Neural progenitor cell (in vitro differentiated cells): ENCODE measurements at regions not wholly inside any gene's neighbourhood (a gene's known extent, or its start where the extent isn't known, plus 50 kb on each side); places are given as distances from the start of the nearest gene placed in this dataset.
A peak's percentile ranks its signal among the peaks of the same experiment; 100 is the strongest.

Experiments
- DNase-seq: peaks from one replicate; pipeline ENCODE4 v3.0.0-alpha.2; 2016; ENCODE audit warnings: low spot score
- H2AFZ ChIP-seq: fragments of 200-600 bp; sonication (generic); replicated peaks from 2 replicates; pipeline ENCODE4 v1.6.1; 2016; ENCODE audit warnings: antibody characterized with exemption
- H3F3A ChIP-seq: fragments of 200-600 bp; sonication (generic); 2 replicates; pipeline ENCODE4 v1.6.1; 2016; ENCODE audit warnings: antibody characterized with exemption, low read depth
- H3K27ac ChIP-seq: fragments of 200-600 bp; sonication (generic); 2 replicates; pipeline ENCODE4 v1.5.1; 2016; ENCODE audit warnings: mild to moderate bottlenecking
- H3K27me3 ChIP-seq: fragments of 200-600 bp; sonication (generic); 2 replicates; pipeline ENCODE4 v1.6.1; 2016; ENCODE audit warnings: mild to moderate bottlenecking, moderate library complexity
- H3K36me3 ChIP-seq: fragments of 200-600 bp; sonication (generic); 2 replicates; pipeline ENCODE4 v1.5.1; 2016
- H3K4me1 ChIP-seq: fragments of 200-600 bp; sonication (generic); 2 replicates; pipeline ENCODE4 v1.6.1; 2016; ENCODE audit warnings: mixed run types
- H3K4me2 ChIP-seq: fragments of 200-600 bp; sonication (generic); 2 replicates; pipeline ENCODE4 v1.6.1; 2016
- H3K4me3 ChIP-seq: fragments of 200-600 bp; sonication (generic); 2 replicates; pipeline ENCODE4 v1.5.1; 2016
- H3K79me2 ChIP-seq: fragments of 200-600 bp; sonication (generic); 2 replicates; pipeline ENCODE4 v1.6.1; 2016; ENCODE audit warnings: low read depth
- H3K9ac ChIP-seq: fragments of 200-600 bp; sonication (generic); 2 replicates; pipeline ENCODE4 v1.6.1; 2016
- H3K9me3 ChIP-seq: fragments of 200-600 bp; sonication (generic); 2 replicates; pipeline ENCODE4 v1.5.1; 2016; ENCODE audit warnings: low read depth
- H4K20me1 ChIP-seq: fragments of 200-600 bp; sonication (generic); 2 replicates; pipeline ENCODE4 v1.6.1; 2016; ENCODE audit warnings: low read depth
- H3K27ac Mint-ChIP-seq: 3 replicates; pipeline ENCODE4 v1.8.0; 2021; ENCODE audit warnings: mixed read lengths
- H3K27me3 Mint-ChIP-seq: 2 replicates; pipeline ENCODE4 v1.8.0; 2022; ENCODE audit warnings: low read depth, mild to moderate bottlenecking, inconsistent platforms, moderate library complexity, mixed read lengths; ENCODE audit not compliant: insufficient read depth
- H3K36me3 Mint-ChIP-seq: 3 replicates; pipeline ENCODE4 v1.8.0; 2021; ENCODE audit warnings: mixed read lengths
- H3K4me1 Mint-ChIP-seq: 3 replicates; pipeline ENCODE4 v1.8.0; 2021; ENCODE audit warnings: mixed read lengths
- H3K4me3 Mint-ChIP-seq: 3 replicates; pipeline ENCODE4 v1.8.0; 2021; ENCODE audit warnings: mild to moderate bottlenecking, moderate library complexity, mixed read lengths
- H3K9me3 Mint-ChIP-seq: 3 replicates; pipeline ENCODE4 v1.8.0; 2020; ENCODE audit warnings: mixed read lengths
- CTCF ChIP-seq: fragments of 200-600 bp; sonication (generic); IDR thresholded peaks from 2 replicates; pipeline ENCODE4 v1.5.1; 2017; ENCODE audit warnings: antibody characterized with exemption, mild to moderate bottlenecking
- EZH2 ChIP-seq: fragments of 200-600 bp; sonication (generic); IDR thresholded peaks from 2 replicates; pipeline ENCODE4 v1.6.1; 2017; ENCODE audit warnings: antibody characterized with exemption, mild to moderate bottlenecking, moderate library complexity
- EZH2phosphoT487 ChIP-seq: fragments of 200-600 bp; sonication (generic); IDR thresholded peaks from 2 replicates; pipeline ENCODE4 v1.6.1; 2017; ENCODE audit warnings: antibody characterized with exemption

- Histone ChIP-seq H3K79me2 (no peaks in the 10 kb centered on the region), H3K4me3 (no peak overlapping the region), H3K27ac (no peak overlapping the region), H3K4me2 (no peak overlapping the region), H3K4me1 (no peaks in the 10 kb centered on the region), H4K20me1 (no peaks in the 10 kb centered on the region), H3K27me3 (no peaks in the 10 kb centered on the region), H3K9ac (no peak overlapping the region), H3F3A (no peaks in the 10 kb centered on the region), H3K36me3 (no peaks in the 10 kb centered on the region), H2AFZ (no peak overlapping the region), H3K9me3 (no peaks in the 10 kb centered on the region)
- Mint-ChIP-seq H3K36me3 (peaks cover 7% of the 10 kb centered on the region), H3K4me3 (no peak overlapping the region), H3K9me3 (peaks cover 19% of the 10 kb centered on the region), H3K27ac (no peak overlapping the region), H3K27me3 (peaks cover 2% of the 10 kb centered on the region), H3K4me1 (peaks cover 28% of the 10 kb centered on the region)
- no peak for DNase-seq
- no peak for TF ChIP-seq EZH2
- TF ChIP-seq CTCF: no peak
Measured at GRCh38 chr13:79999601-80000000, 341.3 kb downstream of the SPRY2 start.

- Mint-ChIP-seq H3K27ac (peak overlapping the region; percentile 34), H3K4me3 (no peak overlapping the region), H3K27me3 (peaks cover 2% of the 10 kb centered on the region), H3K4me1 (peaks cover 34% of the 10 kb centered on the region), H3K36me3 (peaks cover 7% of the 10 kb centered on the region), H3K9me3 (peaks cover 23% of the 10 kb centered on the region)
- Histone ChIP-seq H3K4me3 (no peak overlapping the region), H3K79me2 (no peaks in the 10 kb centered on the region), H3K27ac (no peak overlapping the region), H3K4me1 (peaks cover 4% of the 10 kb centered on the region), H3K36me3 (no peaks in the 10 kb centered on the region), H2AFZ (no peak overlapping the region), H4K20me1 (no peaks in the 10 kb centered on the region), H3K9ac (no peak overlapping the region), H3K27me3 (no peaks in the 10 kb centered on the region), H3F3A (no peaks in the 10 kb centered on the region), H3K4me2 (no peak overlapping the region), H3K9me3 (no peaks in the 10 kb centered on the region)
- DNase-seq: no peak
- no peak for TF ChIP-seq CTCF
- TF ChIP-seq EZH2phosphoT487: no peak
- TF ChIP-seq EZH2: no peak
Measured at GRCh38 chr13:79998381-79998880, 342.5 kb downstream of the SPRY2 start.

- no peak overlapping the region for H3K27ac ChIP-seq
- H2AFZ ChIP-seq: no peak overlapping the region
- no peaks in the 10 kb centered on the region for H3F3A ChIP-seq
- H3K27me3 ChIP-seq: no peaks in the 10 kb centered on the region
- H3K79me2 ChIP-seq: no peaks in the 10 kb centered on the region
- no peak overlapping the region for H3K4me3 ChIP-seq
- Mint-ChIP-seq H3K27me3 (peaks cover 2% of the 10 kb centered on the region), H3K4me3 (no peak overlapping the region), H3K36me3 (peaks cover 7% of the 10 kb centered on the region), H3K4me1 (peaks cover 29% of the 10 kb centered on the region), H3K27ac (no peak overlapping the region), H3K9me3 (peaks cover 23% of the 10 kb centered on the region)
- no peaks in the 10 kb centered on the region for H3K9me3 ChIP-seq
- no peaks in the 10 kb centered on the region for H3K36me3 ChIP-seq
- H3K4me2 ChIP-seq: no peak overlapping the region
- no peak overlapping the region for H3K9ac ChIP-seq
- peaks cover 4% of the 10 kb centered on the region for H3K4me1 ChIP-seq
- no peaks in the 10 kb centered on the region for H4K20me1 ChIP-seq
- no peak for TF ChIP-seq EZH2
- no peak for TF ChIP-seq EZH2phosphoT487
- no peak for TF ChIP-seq CTCF
- DNase-seq: no peak
Measured at GRCh38 chr13:79997244-79997643, 343.7 kb downstream of the SPRY2 start.
